GM23248 (cell line): ENCODE measurements at regions not wholly inside any gene's neighbourhood (a gene's known extent, or its start where the extent isn't known, plus 50 kb on each side); places are given as distances from the start of the nearest gene placed in this dataset.

ENCODE experiments used
- DNase-seq: peaks from one replicate; pipeline ENCODE4 v3.0.0-alpha.2; 2015
- H2AFZ ChIP-seq: fragments of 200-600 bp; sonication (generic); 2 replicates; pipeline ENCODE4 v1.6.1; 2016; ENCODE audit warnings: antibody characterized with exemption
- H3F3A ChIP-seq: fragments of 200-600 bp; sonication (generic); 2 replicates; pipeline ENCODE4 v1.6.1; 2016; ENCODE audit warnings: mild to moderate bottlenecking, antibody characterized with exemption, mixed run types; ENCODE audit not compliant: insufficient read depth
- H3K27ac ChIP-seq: fragments of 200-600 bp; sonication (generic); 2 replicates; pipeline ENCODE4 v1.5.1; 2016; ENCODE audit warnings: mild to moderate bottlenecking
- H3K27me3 ChIP-seq: fragments of 200-600 bp; sonication (generic); replicated peaks from 2 replicates; pipeline ENCODE4 v1.6.1; 2016; ENCODE audit warnings: mild to moderate bottlenecking; ENCODE audit not compliant: insufficient read depth
- H3K36me3 ChIP-seq: fragments of 200-600 bp; sonication (generic); 2 replicates; pipeline ENCODE4 v1.6.1; 2016; ENCODE audit warnings: low read depth, mild to moderate bottlenecking
- H3K4me1 ChIP-seq: fragments of 200-600 bp; sonication (generic); 2 replicates; pipeline ENCODE4 v1.6.1; 2016; ENCODE audit warnings: mild to moderate bottlenecking; ENCODE audit not compliant: insufficient read depth
- H3K4me2 ChIP-seq: fragments of 200-600 bp; sonication (generic); one replicate; pipeline ENCODE4 v1.6.1; 2016; ENCODE audit warnings: mild to moderate bottlenecking; ENCODE audit not compliant: unreplicated experiment
- H3K4me3 ChIP-seq: fragments of 200-600 bp; sonication (generic); 2 replicates; pipeline ENCODE4 v1.5.1; 2016; ENCODE audit warnings: mild to moderate bottlenecking
- H3K79me2 ChIP-seq: fragments of 200-600 bp; sonication (generic); 2 replicates; pipeline ENCODE4 v1.6.1; 2016; ENCODE audit warnings: mild to moderate bottlenecking; ENCODE audit not compliant: insufficient read depth
- H3K9ac ChIP-seq: fragments of 200-600 bp; sonication (generic); 2 replicates; pipeline ENCODE4 v1.6.1; 2016; ENCODE audit warnings: mild to moderate bottlenecking
- H3K9me2 ChIP-seq: fragments of 200-600 bp; sonication (generic); 2 replicates; pipeline ENCODE4 v1.6.1; 2016; ENCODE audit warnings: mixed run types, mild to moderate bottlenecking, moderate library complexity; ENCODE audit not compliant: insufficient read depth
- H3K9me3 ChIP-seq: fragments of 200-600 bp; sonication (generic); one replicate; pipeline ENCODE4 v1.6.1; 2017; ENCODE audit warnings: low read depth
- H4K20me1 ChIP-seq: fragments of 200-600 bp; sonication (generic); 2 replicates; pipeline ENCODE4 v1.6.0; 2016; ENCODE audit not compliant: insufficient read depth
- EZH2 ChIP-seq: fragments of 200-600 bp; sonication (generic); IDR thresholded peaks from 2 replicates; pipeline ENCODE4 v1.6.1; 2018; ENCODE audit warnings: antibody characterized with exemption, mild to moderate bottlenecking; ENCODE audit not compliant: insufficient read depth, poor library complexity, severe bottlenecking
- EZH2phosphoT487 ChIP-seq: fragments of 200-600 bp; sonication (generic); IDR thresholded peaks from 2 replicates; pipeline ENCODE4 v1.6.1; 2018; ENCODE audit warnings: antibody characterized with exemption, moderate library complexity, mild to moderate bottlenecking, low read depth; ENCODE audit not compliant: insufficient read depth
- WGBS, 2 experiments: methylation state at CpG; one replicate each; pipeline ENCODE4 v1.1.6; 2015 to 2017; ENCODE audit warnings: low lambda C conversion rate in 2 of 2, low coverage in 1 of 2; ENCODE audit errors: missing lambda C conversion rate in 2 of 2; 5-methylcytosine and 5-hydroxymethylcytosine counted together
- in situ Hi-C: fragments of 300-500 bp; cut with MboI; formaldehyde crosslinking; loops from 2 replicates; pipeline ENCODE4 v1.15.0; 2020

DNA sequence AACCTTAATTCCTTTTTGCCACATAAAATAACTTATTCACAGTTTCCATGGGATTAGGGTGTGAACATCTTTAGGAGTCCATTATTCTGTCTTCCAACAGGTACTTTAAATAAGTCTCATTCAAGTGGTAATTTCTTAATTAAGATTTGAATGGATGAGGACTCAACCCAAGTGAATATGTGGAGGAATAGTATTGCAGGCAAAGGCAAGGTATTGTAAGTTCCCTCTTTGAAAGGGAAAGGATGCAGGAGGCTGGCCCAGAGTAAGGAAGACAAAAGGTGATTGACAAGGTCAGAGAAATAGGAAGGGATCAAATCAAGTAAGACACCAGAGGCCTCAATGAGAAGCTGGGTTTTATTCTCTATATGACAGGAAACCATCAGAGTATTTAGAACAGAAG, 238.2 kb upstream of the RBMS1 start:
- no peaks in the 10 kb centered on the region for H3K36me3 ChIP-seq
- H3K4me2 ChIP-seq = no peak overlapping the region
- no peak overlapping the region for H3K9ac ChIP-seq
- H4K20me1 ChIP-seq = no peaks in the 10 kb centered on the region
- H3K9me2 ChIP-seq = no peaks in the 10 kb centered on the region; the same call in 1 of the 2 replicates
- no peaks in the 10 kb centered on the region for H3K9me3 ChIP-seq
- no peaks in the 10 kb centered on the region for H3K27me3 ChIP-seq
- no peak for DNase-seq
- H3F3A ChIP-seq = peaks cover 8% of the 10 kb centered on the region
- H2AFZ ChIP-seq = no peak overlapping the region
- no peak overlapping the region for H3K27ac ChIP-seq
- no peak overlapping the region for H3K4me3 ChIP-seq
- H3K4me1 ChIP-seq = peaks cover 15% of the 10 kb centered on the region
- in situ Hi-C loops = no loop called here
- H3K79me2 ChIP-seq = no peaks in the 10 kb centered on the region
- no peak for TF ChIP-seq EZH2phosphoT487

DNA sequence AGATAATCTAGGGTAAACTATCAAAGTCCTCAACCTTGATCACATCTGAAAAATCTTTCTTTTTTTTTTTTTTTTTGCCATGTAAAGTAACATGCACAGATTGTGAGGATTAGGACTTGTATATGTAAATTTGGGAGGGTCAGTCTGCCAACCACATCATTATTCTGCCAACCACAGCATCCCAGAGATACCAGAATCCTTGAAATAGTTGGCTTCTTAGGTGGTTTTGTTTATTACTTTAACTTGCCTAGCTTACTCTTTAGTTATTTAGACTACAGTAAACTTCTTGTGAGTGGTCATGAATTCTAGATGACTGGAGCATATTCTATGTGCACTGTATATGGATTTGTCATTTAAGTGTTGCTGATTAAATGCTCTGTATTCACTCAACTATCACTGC, 242.1 kb upstream of the RBMS1 start:
- Histone ChIP-seq H3K9ac (no peak overlapping the region), H3K4me2 (no peak overlapping the region), H4K20me1 (no peaks in the 10 kb centered on the region), H3K36me3 (no peaks in the 10 kb centered on the region), H3K9me2 (no peaks in the 10 kb centered on the region), H3F3A (peaks cover 8% of the 10 kb centered on the region), H3K9me3 (no peaks in the 10 kb centered on the region), H3K4me3 (no peak overlapping the region), H3K27me3 (no peaks in the 10 kb centered on the region), H3K27ac (no peak overlapping the region), H2AFZ (no peak overlapping the region; the same call in 1 of the 2 replicates), H3K4me1 (peaks cover 18% of the 10 kb centered on the region), H3K79me2 (no peaks in the 10 kb centered on the region)
- DNase-seq = no peak
- TF ChIP-seq EZH2 (no peak), EZH2phosphoT487 (no peak)
- in situ Hi-C loops = no loop called here

DNA sequence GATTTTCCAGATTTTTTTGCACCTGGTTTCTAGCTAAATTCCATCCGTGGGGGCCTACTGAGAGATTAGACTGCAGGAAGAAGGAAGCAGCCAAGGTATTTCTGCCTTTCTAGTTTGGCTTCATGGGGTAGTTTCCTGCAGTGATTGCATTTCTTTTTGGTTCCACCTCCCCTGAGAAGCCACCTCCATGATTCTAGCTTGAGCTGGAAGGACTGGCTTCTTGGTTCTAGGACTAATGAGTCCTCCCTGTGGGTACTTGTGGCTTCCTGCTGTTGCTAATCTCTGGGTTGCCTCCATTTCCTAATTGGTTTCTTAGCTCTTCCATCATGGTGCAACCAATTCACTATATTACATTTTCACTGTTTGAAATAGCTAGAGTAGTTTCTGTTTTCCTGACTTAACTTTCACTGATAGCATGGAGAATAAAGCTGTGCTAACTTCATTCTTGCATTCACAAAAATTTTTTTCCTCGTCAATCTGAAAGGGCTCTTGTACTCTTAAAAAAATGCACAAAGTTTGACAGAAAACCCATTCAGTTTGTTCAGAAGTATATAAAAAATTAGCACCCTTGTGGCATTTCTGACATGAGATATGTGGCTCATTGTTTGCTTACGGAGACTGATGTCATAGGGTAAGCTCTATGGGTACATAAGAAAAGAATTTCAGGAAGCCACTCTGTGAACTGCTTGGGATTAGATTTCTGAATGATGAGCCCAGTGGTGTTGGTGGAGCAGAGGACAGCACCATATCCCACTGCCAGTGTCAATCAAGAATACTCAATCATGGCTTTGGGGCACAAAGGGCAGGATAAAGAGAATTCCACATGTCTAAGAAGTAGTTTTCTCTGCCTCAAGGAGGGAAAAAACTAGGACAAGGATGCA, 242.8 kb upstream of the RBMS1 start:
- TF ChIP-seq EZH2phosphoT487 = no peak
- TF ChIP-seq EZH2 = no peak
- in situ Hi-C loops = no loop called here

DNA sequence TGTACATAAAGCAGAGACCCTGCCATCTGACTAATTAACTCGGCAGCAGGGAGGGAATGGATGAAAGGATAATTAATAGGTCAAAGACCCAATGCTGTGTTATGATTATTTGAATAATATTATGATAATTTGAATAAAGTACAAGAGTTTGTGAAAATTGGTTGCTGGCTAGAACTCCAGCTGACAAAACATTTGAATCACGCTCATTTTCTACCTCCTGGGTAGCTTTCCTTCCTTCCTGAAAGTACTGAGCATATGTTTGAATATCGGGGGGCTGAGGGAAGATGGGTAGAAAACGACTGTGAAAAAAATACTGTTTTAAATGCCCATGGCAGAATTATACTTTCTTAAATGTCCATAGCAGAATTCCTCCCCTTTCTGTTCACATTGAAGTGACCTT, 243.6 kb upstream of the RBMS1 start:
- Histone ChIP-seq H3K9me2 (no peaks in the 10 kb centered on the region), H3K9me3 (no peaks in the 10 kb centered on the region), H3K9ac (no peak overlapping the region), H2AFZ (no peak overlapping the region), H3K27ac (no peak overlapping the region), H3K79me2 (no peaks in the 10 kb centered on the region), H3K4me2 (no peak overlapping the region), H3K4me1 (peaks cover 28% of the 10 kb centered on the region), H3K36me3 (no peaks in the 10 kb centered on the region), H3K27me3 (no peaks in the 10 kb centered on the region), H4K20me1 (no peaks in the 10 kb centered on the region), H3F3A (peaks cover 8% of the 10 kb centered on the region), H3K4me3 (no peak overlapping the region)
- 74 to 75% methylated on average over 4 of the region's 4 CpGs for WGBS, 2 experiments
- TF ChIP-seq EZH2 (no peak), EZH2phosphoT487 (no peak)
- DNase-seq = no peak
- in situ Hi-C loops = no loop called here

More for the DNA sequence above, 242.8 kb upstream of the RBMS1 start:
- no peak overlapping the region for H3K4me3 ChIP-seq
- no peaks in the 10 kb centered on the region for H3K36me3 ChIP-seq
- WGBS, 2 experiments = 55 to 58% methylated on average over 3 of the region's 3 CpGs
- H3F3A ChIP-seq = peaks cover 8% of the 10 kb centered on the region
- H2AFZ ChIP-seq = no peak overlapping the region; the same call in 1 of the 2 replicates
- H4K20me1 ChIP-seq = no peaks in the 10 kb centered on the region
- peak overlapping the region; percentile 6 for H3K4me2 ChIP-seq
- no peaks in the 10 kb centered on the region for H3K79me2 ChIP-seq
- peaks cover 19% of the 10 kb centered on the region for H3K4me1 ChIP-seq
- no peaks in the 10 kb centered on the region for H3K9me3 ChIP-seq
- no peak overlapping the region for H3K9ac ChIP-seq
- H3K27ac ChIP-seq = peak overlapping the region; percentile 17; the same call in 1 of the 2 replicates
- DNase-seq = peak; percentile 70
- no peaks in the 10 kb centered on the region for H3K27me3 ChIP-seq
- H3K9me2 ChIP-seq = no peaks in the 10 kb centered on the region

DNA sequence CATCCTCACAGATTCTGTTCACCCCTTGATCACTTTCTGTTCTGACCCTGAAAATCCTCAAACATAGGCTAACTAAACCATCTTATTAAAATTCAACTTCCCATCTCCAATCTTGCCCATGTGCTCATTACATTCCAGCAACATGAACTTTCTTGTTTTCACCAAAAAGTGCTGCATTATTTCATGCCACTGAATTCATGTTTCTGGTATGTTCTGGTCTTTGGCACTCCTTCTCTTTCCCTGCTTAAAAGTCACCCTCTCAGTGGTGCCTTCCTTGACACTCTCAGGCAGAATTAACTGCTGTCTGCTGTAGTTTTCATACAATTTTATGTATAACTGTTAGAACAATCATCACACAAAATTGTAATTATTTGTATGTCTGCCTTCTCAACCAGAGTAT, 247.7 kb upstream of the RBMS1 start:
- Histone ChIP-seq H3K4me3 (no peak overlapping the region), H3K79me2 (no peaks in the 10 kb centered on the region), H4K20me1 (no peaks in the 10 kb centered on the region), H3K36me3 (no peaks in the 10 kb centered on the region), H3K27ac (no peak overlapping the region), H3K27me3 (no peaks in the 10 kb centered on the region), H2AFZ (no peak overlapping the region), H3F3A (peaks cover 3% of the 10 kb centered on the region; the same call in 1 of the 2 replicates), H3K4me2 (peak overlapping the region; percentile 12), H3K4me1 (peaks cover 31% of the 10 kb centered on the region), H3K9ac (no peak overlapping the region), H3K9me3 (no peaks in the 10 kb centered on the region), H3K9me2 (no peaks in the 10 kb centered on the region)
- in situ Hi-C loops = no loop called here
- DNase-seq = peak; percentile 42
- no peak for TF ChIP-seq EZH2phosphoT487
- no peak for TF ChIP-seq EZH2
